GM19043 (cell line): ENCODE measurements at regions not wholly inside any gene's neighbourhood (a gene's known extent, or its start where the extent isn't known, plus 50 kb on each side); places are given as distances from the start of the nearest gene placed in this dataset.
"Not testable (repeated sequence)": the region's sequence is repeated elsewhere in the genome, so short reads cannot be mapped to it uniquely, and the experiment has no call there.

ENCODE experiments used
- ATAC-seq: cut with Tn5 transposase; IDR thresholded peaks from one replicate; pipeline ENCODE4 v1.9.1; 2021; ENCODE audit warnings: low read depth; ENCODE audit not compliant: unreplicated experiment

- not testable (repeated sequence) for ATAC-seq
Observed at GRCh38 chr9:42239445-42240260, 56.2 kb downstream of the SPATA31A6 start.

- not testable (repeated sequence) for ATAC-seq
Observed at GRCh38 chr9:42240261-42240579, 56.8 kb downstream of the SPATA31A6 start.

GRCh38 chr9:42243211-42243610 is 59.8 kb downstream of the SPATA31A6 start:
- not testable (repeated sequence) for ATAC-seq

DNA sequence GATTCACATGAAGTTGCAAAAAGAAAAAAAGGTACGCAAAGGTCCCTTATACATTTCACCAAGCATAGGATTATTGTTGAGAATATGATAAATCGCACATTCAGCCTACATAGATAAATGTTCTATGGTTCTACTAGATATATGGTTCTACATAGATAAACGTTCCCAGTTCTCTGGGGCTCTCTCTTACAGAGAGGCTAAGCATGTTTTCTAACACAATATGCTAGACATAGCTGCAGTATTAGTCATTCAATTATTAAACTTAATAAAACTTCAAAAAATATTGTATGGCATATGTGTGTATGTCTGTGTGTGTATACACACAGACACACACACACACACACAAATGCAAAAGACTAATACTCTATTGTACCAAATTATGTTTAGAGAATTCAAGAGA is 60.4 kb downstream of the SPATA31A6 start:
- ATAC-seq: not testable (repeated sequence)

DNA sequence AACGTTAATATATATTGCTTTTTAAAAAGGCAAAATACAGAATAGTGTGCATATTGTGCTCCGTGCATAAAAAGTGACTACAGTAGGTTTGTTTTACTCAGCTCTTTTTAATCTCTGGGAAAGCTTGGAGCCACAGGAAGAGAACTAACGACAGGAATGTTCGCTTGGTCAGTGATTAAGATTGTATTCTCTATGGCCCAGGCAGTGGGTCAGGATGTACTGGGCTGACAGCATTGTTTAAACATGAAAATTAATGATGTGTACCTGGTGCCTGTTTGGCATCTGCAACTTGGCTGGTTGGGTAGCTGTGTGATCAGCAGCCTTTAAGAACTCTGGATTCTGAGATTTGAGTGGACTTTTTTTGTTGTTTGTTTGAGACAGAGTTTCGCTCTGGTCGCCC is 85.3 kb downstream of the SPATA31A6 start:
- not testable (repeated sequence) for ATAC-seq

DNA sequence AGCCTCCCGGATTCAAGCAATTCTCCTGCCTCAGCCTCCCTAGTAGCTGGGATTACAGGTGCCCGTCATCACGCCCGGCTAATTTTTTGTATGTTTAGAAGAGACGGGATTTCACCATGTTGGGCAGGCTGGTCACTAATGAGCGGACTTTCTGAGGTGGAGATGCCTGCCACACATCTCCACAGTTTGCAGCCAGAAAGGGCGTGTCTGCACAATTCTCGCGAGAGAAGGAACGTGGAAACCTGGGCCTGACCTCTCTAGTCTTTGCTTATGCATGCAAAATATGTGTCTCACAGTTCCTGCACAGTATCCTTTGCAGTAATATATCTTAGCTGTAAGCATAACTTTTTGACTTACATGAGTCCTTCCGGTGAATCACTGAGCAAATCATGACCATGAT is 85.7 kb downstream of the SPATA31A6 start:
- ATAC-seq: not testable (repeated sequence)

DNA sequence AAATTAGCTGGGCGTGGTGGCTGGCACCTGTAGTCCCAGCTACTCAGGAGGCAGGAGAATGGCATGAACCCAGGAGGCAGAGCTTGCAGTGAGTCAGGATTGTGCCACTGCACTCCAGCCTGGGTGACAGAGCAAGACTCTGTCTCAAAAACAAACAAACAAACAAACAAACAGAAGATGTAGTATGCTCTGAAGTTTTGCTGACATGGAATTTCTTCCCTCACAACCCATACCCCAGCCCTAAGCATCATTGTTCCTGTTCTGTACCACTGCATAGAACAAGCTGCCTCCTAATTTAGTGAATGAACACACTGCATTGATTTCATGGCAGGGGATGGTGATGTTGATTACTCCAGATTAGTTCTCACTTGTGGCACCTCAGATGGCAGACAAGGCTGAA is 89.7 kb downstream of the SPATA31A6 start:
- ATAC-seq: not testable (repeated sequence)

DNA sequence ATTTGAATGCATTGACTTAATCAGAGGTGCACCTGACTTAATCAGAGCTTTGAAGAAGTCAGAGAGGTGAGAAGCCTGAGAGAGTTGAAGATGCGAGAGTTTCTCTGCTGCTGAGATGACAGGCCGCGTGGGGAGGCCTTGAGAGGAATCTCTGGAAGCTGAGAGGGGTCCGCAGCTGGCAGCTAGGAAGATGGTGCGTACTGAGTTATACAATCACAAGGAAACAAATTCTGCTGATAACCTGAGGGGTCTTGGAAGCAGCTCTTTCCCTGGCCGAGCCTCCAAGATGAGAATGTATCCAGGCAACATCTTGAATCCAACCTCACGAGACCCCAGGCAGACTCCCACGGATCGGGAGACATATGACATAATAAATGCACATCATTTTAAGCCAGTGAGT is 91.7 kb downstream of the SPATA31A6 start:
- no peak for ATAC-seq

GRCh38 chr9:42282531-42283178 is 99.2 kb downstream of the SPATA31A6 start:
- not testable (repeated sequence) for ATAC-seq

- ATAC-seq: not testable (repeated sequence)
Observed at GRCh38 chr9:42283179-42283543, 99.7 kb downstream of the SPATA31A6 start.

DNA sequence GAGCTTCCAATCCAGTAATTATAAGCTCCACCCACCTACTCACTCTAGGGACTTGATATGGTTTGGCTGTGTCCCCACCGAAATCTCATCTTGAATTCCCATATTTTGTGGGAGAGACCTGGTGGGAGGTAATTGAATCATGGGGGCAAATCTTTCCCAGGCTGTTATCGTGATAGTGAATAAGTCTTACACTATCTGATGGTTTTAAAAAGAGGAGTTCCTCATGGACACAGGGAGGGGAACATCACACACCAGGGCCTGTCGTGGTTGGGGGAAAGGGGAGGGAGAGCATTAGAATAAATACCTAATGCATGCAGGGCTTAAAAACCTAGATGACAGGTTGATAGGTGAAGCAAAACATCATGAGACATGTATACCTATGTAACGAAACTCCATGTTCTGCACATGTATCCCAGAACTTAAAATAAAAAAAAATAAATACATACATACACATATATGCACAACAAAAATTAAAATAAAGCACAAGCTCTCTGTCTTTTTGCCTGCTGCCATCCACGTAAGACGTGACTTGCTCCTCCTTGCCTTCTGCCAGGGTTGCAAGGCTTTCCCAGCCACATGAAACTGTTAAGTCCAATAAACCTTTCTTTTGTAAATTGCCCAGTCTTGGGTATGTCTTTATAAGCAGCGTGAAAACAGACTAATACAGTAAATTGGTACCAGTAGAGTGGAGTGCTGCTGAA is 102.8 kb downstream of the SPATA31A6 start:
- not testable (repeated sequence) for ATAC-seq

- not testable (repeated sequence) for ATAC-seq
Observed at GRCh38 chr9:42288002-42288864, 104.8 kb downstream of the SPATA31A6 start.

- ATAC-seq: not testable (repeated sequence)
Observed at GRCh38 chr9:42288865-42289229, 105.4 kb downstream of the SPATA31A6 start.

GRCh38 chr9:42300124-42300523 is 116.7 kb downstream of the SPATA31A6 start:
- not testable (repeated sequence) for ATAC-seq

GRCh38 chr9:42306625-42307024 is 123.2 kb downstream of the SPATA31A6 start:
- not testable (repeated sequence) for ATAC-seq

DNA sequence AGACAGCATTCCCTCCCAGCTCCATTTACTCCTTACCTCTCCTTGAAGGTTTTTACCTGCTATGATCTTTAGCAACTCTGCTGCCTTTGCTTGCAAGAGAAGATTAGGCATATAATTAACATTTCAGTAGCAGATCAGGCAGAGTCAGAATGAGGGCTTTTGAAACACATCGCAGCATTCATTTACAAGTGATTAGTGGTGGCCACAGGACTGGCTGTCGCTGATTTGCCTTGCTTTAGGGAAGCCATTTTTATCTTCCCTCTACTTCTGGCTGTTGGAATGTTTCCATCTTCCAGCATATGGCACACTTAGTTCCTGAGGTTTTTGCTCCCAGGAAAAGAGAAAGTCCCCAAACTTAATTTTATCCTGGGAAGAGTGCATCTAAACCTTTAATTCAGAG is 124.0 kb downstream of the SPATA31A6 start:
- ATAC-seq: not testable (repeated sequence)

- ATAC-seq: not testable (repeated sequence)
Observed at GRCh38 chr9:42310972-42311371, 127.5 kb downstream of the SPATA31A6 start.

DNA sequence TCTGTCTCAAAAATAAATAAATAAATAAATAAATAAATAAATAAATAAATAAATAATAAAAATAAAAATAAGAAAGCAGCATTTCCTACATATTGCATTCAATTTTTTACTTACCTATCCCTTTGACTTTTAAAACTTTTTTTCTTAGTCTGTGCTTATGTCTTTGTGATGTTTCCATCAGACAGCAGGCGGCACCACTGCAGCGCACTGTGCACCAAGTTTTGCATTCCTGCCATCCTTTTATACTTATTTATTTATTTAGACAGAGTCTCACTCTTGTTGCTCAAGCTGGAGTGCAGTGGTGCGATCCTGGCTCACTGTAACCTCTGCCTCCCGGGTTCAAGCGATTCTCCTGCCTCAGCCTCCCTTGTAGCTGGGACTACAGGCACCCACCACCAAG is 132.6 kb downstream of the SPATA31A6 start:
- not testable (repeated sequence) for ATAC-seq

GRCh38 chr9:42317677-42318076 is 134.2 kb downstream of the SPATA31A6 start:
- ATAC-seq: not testable (repeated sequence)

DNA sequence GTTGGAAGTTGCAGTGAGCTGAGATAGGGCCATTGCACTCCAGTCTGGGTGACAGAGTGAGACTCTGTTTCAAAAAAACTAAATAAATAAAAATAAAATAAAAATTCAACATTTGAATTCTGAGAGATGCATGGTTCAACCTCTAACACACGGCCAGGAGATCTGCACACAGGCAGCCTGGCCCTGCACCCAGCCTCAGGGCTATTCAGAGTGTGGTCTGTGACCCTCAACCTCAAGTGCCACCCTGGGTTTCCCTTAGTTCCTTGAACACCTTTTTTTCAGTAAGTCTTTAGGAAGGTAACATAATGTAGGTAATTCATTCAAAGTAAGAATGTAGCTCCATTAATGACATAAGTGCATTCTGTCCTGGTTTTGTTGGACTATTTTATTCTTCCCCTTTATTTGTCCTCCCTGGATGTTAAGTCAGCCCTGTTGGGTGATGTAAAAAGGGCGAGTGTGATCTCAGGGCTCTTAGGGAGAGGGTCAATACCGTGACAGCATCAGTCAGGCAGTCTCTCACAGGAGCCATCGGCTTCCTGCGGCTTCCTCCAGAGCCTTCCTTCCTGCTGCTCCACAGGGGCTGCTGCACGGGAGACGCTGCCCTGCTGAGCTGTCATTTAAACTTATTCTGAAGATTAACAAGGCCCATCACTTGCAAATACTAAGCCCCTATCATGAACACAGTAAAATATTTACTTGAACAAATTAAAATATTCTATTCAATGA is 139.8 kb downstream of the SPATA31A6 start:
- ATAC-seq: not testable (repeated sequence)
